ENCODE measurements at regions not wholly inside any gene's neighbourhood (a gene's known extent, or its start where the extent isn't known, plus 50 kb on each side); places are given as distances from the start of the nearest gene placed in this dataset.

GRCh38 chr2:104756118-104756517 is 97.8 kb upstream of the POU3F3 start:
- H2BK15ac ChIP-seq (ENCODE audit: low read depth, low read length): no peak overlapping the region
- H3K27ac Mint-ChIP-seq: peak overlapping the region in 2 of 3 experiments; percentile 61 to 70; a peak in 2 of 7 replicates
- no peaks in the 10 kb centered on the region for H3K79me1 ChIP-seq (ENCODE audit: insufficient read depth, low read depth, low read length, poor library complexity, severe bottlenecking)
- no peak for DNase-seq
- H3K9me3 Mint-ChIP-seq: peaks cover 11 to 12% of the 10 kb centered on the region in 2 experiments
- H2BK120ac ChIP-seq (ENCODE audit: low read depth, low read length, poor library complexity, severe bottlenecking): peak overlapping the region; percentile 14
- no peaks in the 10 kb centered on the region for H3K9me3 ChIP-seq (ENCODE audit: control insufficient read depth, low read depth, low read length)
- peak overlapping the region; percentile 11 for H2BK12ac ChIP-seq (ENCODE audit: insufficient read length, low read depth, low read length)
- no peak overlapping the region for H4K91ac ChIP-seq (ENCODE audit: insufficient read length, low read depth, low read length)
- H4K5ac ChIP-seq (ENCODE audit: insufficient read length, low read depth, low read length): no peak overlapping the region
- H3K4me1 ChIP-seq (ENCODE audit: insufficient read depth, low read length): peaks cover 4% of the 10 kb centered on the region; the same call in 1 of the 2 replicates
- WGBS (ENCODE audit: extremely low coverage, insufficient read length, low lambda C conversion rate): no CpG with 5 or more reads among the region's 7 CpGs
- no peak overlapping the region for H2AFZ ChIP-seq (ENCODE audit: low read length)
- no peaks in the 10 kb centered on the region for H3K23me2 ChIP-seq (ENCODE audit: insufficient read length, low read depth, low read length, poor library complexity, severe bottlenecking)
- no peak overlapping the region for H3T11ph ChIP-seq (ENCODE audit: low read length)
- H3K27ac ChIP-seq (ENCODE audit: insufficient read length, low read depth, low read length): no peak overlapping the region
- no peak overlapping the region for H3K56ac ChIP-seq (ENCODE audit: insufficient read length, low read depth, low read length)
- H3K14ac ChIP-seq (ENCODE audit: insufficient read depth, low read length): 0 out of 2 replicates have a peak overlapping the region, but pooled peaks have one; percentile 5
- H2AK5ac ChIP-seq (ENCODE audit: insufficient read length, low read length): no peak overlapping the region
- peaks cover 38 to 45% of the 10 kb centered on the region in 2 experiments for H3K4me1 Mint-ChIP-seq
- H3K27me3 Mint-ChIP-seq (ENCODE audit: low read depth): peaks cover 8% of the 10 kb centered on the region
- H3K27me3 ChIP-seq (ENCODE audit: insufficient read depth, low read length): no peaks in the 10 kb centered on the region
- H3K23ac ChIP-seq (ENCODE audit: insufficient read length, low read depth, low read length): no peak overlapping the region
- H2BK20ac ChIP-seq (ENCODE audit: low read depth, low read length, poor library complexity, severe bottlenecking): no peak overlapping the region
- H3K9ac ChIP-seq (ENCODE audit: extremely low read depth, insufficient read length, low read length): no peak overlapping the region
- H2BK5ac ChIP-seq (ENCODE audit: insufficient read length, low read length): no peak overlapping the region
- no peak overlapping the region for H3K18ac ChIP-seq (ENCODE audit: insufficient read length, low read depth, low read length)
- H4K8ac ChIP-seq (replicated peaks; ENCODE audit: insufficient read length, low read depth, low read length): no peak overlapping the region
- H3K4me2 ChIP-seq (ENCODE audit: insufficient read depth, insufficient read length, low read length): no peak overlapping the region
- peak overlapping the region; percentile 37; the same call in 1 of the 2 replicates for H3K4ac ChIP-seq (ENCODE audit: low read depth, low read length)
- peaks cover 5 to 17% (median 9%) of the 10 kb centered on the region in 3 experiments for H3K36me3 Mint-ChIP-seq (ENCODE audit: insufficient read depth in 1 of 3, low read depth in 3 of 3)
- no peaks in the 10 kb centered on the region for H4K20me1 ChIP-seq (ENCODE audit: control insufficient read depth, insufficient read depth, insufficient read length)
- no peak for TF ChIP-seq CTCF (conservative IDR thresholded peaks at IDR 0.05)
- no peak overlapping the region for H3K4me3 Mint-ChIP-seq
- H3K79me2 ChIP-seq (ENCODE audit: insufficient read depth, low read length): no peaks in the 10 kb centered on the region

All from H9 (cell line).